SJSA1 (cell line): ENCODE measurements at regions not wholly inside any gene's neighbourhood (a gene's known extent, or its start where the extent isn't known, plus 50 kb on each side); places are given as distances from the start of the nearest gene placed in this dataset.
"Not testable (repeated sequence)": the region's sequence is repeated elsewhere in the genome, so short reads cannot be mapped to it uniquely, and the experiment has no call there.

Source experiments
- DNase-seq, 2 experiments: peaks; one replicate each; pipeline ENCODE4 v3.0.0-alpha.2; 2015 to 2020; ENCODE audit warnings: low spot score in 2 of 2, low read depth in 1 of 2
- H3K27ac ChIP-seq: fragments of 250-450 bp; sonication (Bioruptor Pico); 2 replicates; pipeline ENCODE4 v1.5.1; 2020; ENCODE audit warnings: mild to moderate bottlenecking, moderate library complexity
- H3K27me3 ChIP-seq: fragments of 250-450 bp; sonication (Bioruptor Pico); replicated peaks from 2 replicates; pipeline ENCODE4 v1.5.1; 2020; ENCODE audit warnings: mild to moderate bottlenecking, moderate library complexity
- H3K36me3 ChIP-seq: fragments of 250-450 bp; sonication (Bioruptor Pico); 2 replicates; pipeline ENCODE4 v1.5.1; 2020; ENCODE audit warnings: mild to moderate bottlenecking
- H3K4me1 ChIP-seq: fragments of 250-450 bp; sonication (Bioruptor Pico); replicated peaks from 2 replicates; pipeline ENCODE4 v1.6.1; 2021; ENCODE audit warnings: mild to moderate bottlenecking
- H3K4me3 ChIP-seq: fragments of 250-450 bp; sonication (Bioruptor Pico); 2 replicates; pipeline ENCODE4 v1.5.1; 2020; ENCODE audit warnings: mild to moderate bottlenecking
- H3K9me3 ChIP-seq: fragments of 250-450 bp; sonication (Bioruptor Pico); replicated peaks from 2 replicates; pipeline ENCODE4 v1.5.1; 2020; ENCODE audit warnings: mild to moderate bottlenecking

- DNase-seq = no peak
- Histone ChIP-seq H3K36me3 (no peaks in the 10 kb centered on the region), H3K4me1 (no peaks in the 10 kb centered on the region), H3K27me3 (no peaks in the 10 kb centered on the region), H3K4me3 (no peak overlapping the region), H3K27ac (no peak overlapping the region), H3K9me3 (no peaks in the 10 kb centered on the region)
Observed at GRCh38 chr15:44861439-44861910, 95.0 kb upstream of the TERB2 start.

DNA sequence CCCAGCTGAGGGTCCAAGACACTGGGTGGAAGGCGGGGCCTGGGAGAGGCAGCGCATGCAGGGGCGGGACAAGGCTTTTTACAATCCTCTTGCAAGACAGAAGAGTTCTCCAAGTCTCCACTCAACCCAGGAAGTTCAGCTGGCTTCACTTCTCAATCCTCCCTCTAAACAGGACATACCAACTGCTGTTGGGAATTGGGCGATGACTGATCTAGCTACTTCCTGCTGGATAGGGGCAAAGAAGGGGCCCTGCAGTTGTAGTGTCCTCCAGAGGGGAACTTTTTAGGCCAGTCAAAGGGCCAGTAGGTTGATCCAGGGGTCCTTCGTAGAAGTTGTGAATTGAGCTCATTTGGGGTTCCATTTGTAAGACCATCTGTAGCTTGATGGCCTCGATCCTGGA lies 94.6 kb upstream of the TERB2 start:
- H3K4me1 ChIP-seq = no peaks in the 10 kb centered on the region
- H3K27me3 ChIP-seq = no peaks in the 10 kb centered on the region
- no peaks in the 10 kb centered on the region for H3K36me3 ChIP-seq
- H3K4me3 ChIP-seq = no peak overlapping the region
- no peak for DNase-seq
- no peak overlapping the region for H3K27ac ChIP-seq
- H3K9me3 ChIP-seq = no peaks in the 10 kb centered on the region

DNA sequence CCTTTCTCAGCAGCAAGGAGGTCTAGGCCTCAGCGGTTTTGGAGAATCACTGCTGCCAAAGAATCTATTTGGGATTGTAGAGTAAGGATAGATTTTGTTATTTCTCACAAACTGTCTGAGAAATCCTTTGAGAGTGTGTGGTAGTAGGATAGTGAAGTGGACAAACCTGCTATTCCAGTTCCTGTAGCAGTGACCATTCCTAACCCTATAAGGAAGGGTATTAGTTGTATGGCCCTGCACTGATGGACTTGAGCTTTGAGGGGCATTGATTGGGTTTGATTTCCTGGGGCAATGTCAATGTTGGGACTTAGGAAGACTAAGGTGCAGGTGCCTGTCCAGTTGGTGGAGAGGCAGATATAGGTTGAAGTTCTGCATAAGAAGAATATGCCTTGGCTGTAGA lies 93.6 kb upstream of the TERB2 start:
- not testable (repeated sequence) for H3K27me3 ChIP-seq, H3K4me1 ChIP-seq, DNase-seq, H3K4me3 ChIP-seq, H3K9me3 ChIP-seq, H3K27ac ChIP-seq, H3K36me3 ChIP-seq

DNA sequence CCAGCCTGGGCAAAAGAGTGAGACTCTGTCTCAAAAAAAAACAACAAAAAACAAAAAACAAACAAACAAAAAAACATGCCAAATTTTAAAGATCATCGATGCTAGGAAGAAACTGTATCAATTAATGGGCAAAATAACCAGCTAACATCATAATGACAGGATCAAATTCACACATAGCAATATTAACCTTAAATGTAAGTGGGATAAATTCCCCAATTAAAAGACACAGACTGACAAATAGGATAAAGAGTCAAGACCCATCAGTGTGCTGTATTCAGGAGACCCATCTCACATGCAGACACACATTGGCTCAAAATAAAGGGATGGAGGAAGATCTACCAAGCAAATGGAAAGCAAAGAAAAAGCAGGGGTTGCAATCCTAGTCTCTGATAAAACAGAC lies 88.4 kb upstream of the TERB2 start:
- not testable (repeated sequence) for H3K36me3 ChIP-seq, DNase-seq, H3K27me3 ChIP-seq, H3K9me3 ChIP-seq, H3K4me3 ChIP-seq, H3K4me1 ChIP-seq, H3K27ac ChIP-seq

- H3K4me3 ChIP-seq, H3K4me1 ChIP-seq, DNase-seq, H3K27ac ChIP-seq, H3K36me3 ChIP-seq, H3K9me3 ChIP-seq, H3K27me3 ChIP-seq: not testable (repeated sequence)
Observed at GRCh38 chr15:44870125-44870524, 86.4 kb upstream of the TERB2 start.

GRCh38 chr15:44873103-44873502 lies 83.4 kb upstream of the TERB2 start:
- Histone ChIP-seq H3K36me3 (no peaks in the 10 kb centered on the region), H3K27me3 (no peaks in the 10 kb centered on the region), H3K27ac (no peak overlapping the region), H3K9me3 (no peaks in the 10 kb centered on the region), H3K4me3 (no peak overlapping the region), H3K4me1 (no peaks in the 10 kb centered on the region)
- no peak for DNase-seq

DNA sequence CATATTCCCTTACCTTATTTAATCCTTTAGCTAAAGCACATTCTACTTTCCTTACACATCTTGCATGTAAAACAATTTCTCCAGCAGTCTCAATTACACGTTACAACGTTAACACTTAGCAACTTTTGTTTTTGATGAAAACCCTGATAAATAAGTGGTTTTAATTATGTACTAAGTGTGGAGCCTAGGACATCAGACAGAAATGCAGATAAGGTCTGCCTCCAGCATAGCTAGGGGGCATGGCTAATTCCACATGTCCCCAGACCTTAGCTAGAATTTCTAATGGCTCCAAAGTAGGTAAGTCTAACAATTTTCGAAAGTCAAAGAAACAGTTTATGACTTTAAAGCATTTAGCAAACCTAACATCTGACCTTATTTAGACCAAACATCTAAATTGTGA lies 77.4 kb upstream of the TERB2 start:
- Histone ChIP-seq H3K27ac (no peak overlapping the region), H3K4me3 (no peak overlapping the region), H3K27me3 (no peaks in the 10 kb centered on the region), H3K4me1 (no peaks in the 10 kb centered on the region), H3K36me3 (no peaks in the 10 kb centered on the region), H3K9me3 (no peaks in the 10 kb centered on the region)
- DNase-seq = no peak

- H3K27me3 ChIP-seq = no peaks in the 10 kb centered on the region
- no peaks in the 10 kb centered on the region for H3K36me3 ChIP-seq
- no peak overlapping the region for H3K4me3 ChIP-seq
- H3K9me3 ChIP-seq = no peaks in the 10 kb centered on the region
- H3K27ac ChIP-seq = no peak overlapping the region
- DNase-seq = no peak
- no peaks in the 10 kb centered on the region for H3K4me1 ChIP-seq
Observed at GRCh38 chr15:44882499-44882968, 74.0 kb upstream of the TERB2 start.

GRCh38 chr15:44883199-44883877 lies 73.1 kb upstream of the TERB2 start:
- Histone ChIP-seq H3K4me3 (no peak overlapping the region), H3K27me3 (no peaks in the 10 kb centered on the region), H3K27ac (no peak overlapping the region), H3K36me3 (no peaks in the 10 kb centered on the region), H3K4me1 (no peaks in the 10 kb centered on the region), H3K9me3 (no peaks in the 10 kb centered on the region)
- no peak for DNase-seq

DNA sequence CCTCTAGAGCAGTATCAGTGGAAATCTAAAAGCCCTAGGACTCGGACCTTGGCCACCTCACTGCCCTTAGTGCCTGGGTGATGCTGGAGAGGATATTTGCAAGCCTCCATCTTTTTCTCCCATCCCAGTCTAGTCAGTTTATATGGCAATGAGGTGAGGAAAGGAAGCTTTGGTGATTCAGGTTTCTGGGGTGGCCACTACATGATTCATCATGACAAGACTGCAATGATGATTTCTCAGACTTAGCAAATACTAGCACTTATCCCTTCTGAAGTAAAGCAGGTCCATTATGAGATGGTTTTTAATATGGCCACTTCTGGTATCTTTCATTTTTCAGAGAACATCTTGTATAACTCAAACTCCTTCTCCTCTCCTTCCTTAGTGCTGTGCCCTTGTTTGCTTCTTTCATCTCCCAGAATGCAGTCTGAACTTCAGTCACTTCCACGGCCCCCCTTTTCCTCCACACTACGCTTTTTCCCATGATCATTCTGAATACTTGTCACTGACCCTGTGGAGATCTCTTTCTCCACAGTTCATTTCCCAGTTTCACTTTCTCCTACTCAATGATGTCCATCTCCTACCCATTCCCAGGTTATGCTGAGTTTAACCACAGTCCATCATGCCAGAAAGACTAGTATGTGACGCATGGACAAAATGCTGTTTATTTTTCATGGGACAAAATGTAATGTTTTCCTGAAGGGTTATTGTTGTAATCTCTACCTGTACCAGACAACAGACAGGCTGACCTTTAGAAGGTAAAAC lies 57.4 kb upstream of the TERB2 start:
- not testable (repeated sequence) for DNase-seq, H3K4me1 ChIP-seq, H3K27me3 ChIP-seq, H3K27ac ChIP-seq, H3K36me3 ChIP-seq, H3K9me3 ChIP-seq, H3K4me3 ChIP-seq

- not testable (repeated sequence) for H3K4me3 ChIP-seq, H3K27me3 ChIP-seq, DNase-seq, H3K36me3 ChIP-seq, H3K4me1 ChIP-seq, H3K27ac ChIP-seq, H3K9me3 ChIP-seq
Observed at GRCh38 chr15:44899775-44900174, 56.7 kb upstream of the TERB2 start.

GRCh38 chr15:44900796-44901195 lies 55.7 kb upstream of the TERB2 start:
- not testable (repeated sequence) for H3K27ac ChIP-seq, H3K9me3 ChIP-seq

DNA sequence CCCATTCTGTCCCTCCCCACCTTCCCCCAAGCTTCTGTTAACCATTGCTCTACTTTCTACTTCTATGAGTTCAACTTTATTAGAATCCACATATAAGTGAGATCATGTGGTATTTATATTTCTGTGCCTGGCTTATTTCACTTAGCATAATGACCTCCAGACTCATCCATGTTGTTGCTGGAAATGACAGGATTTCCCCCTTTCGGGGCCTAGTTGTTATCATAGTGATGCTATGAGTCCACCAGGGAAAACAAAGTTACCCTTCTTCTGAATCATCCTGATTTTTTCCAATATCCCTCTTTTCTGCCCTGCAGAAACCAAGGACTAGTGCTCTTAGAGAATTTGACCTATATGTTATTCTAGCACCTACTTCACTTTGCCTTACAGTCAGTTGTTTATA lies 53.2 kb upstream of the TERB2 start:
- not testable (repeated sequence) for H3K27ac ChIP-seq, H3K27me3 ChIP-seq, H3K36me3 ChIP-seq, H3K9me3 ChIP-seq, H3K4me3 ChIP-seq, H3K4me1 ChIP-seq, DNase-seq

More at GRCh38 chr15:44900796-44901195, 55.7 kb upstream of the TERB2 start:
- not testable (repeated sequence) for H3K4me1 ChIP-seq, H3K27me3 ChIP-seq, DNase-seq, H3K36me3 ChIP-seq, H3K4me3 ChIP-seq

DNA sequence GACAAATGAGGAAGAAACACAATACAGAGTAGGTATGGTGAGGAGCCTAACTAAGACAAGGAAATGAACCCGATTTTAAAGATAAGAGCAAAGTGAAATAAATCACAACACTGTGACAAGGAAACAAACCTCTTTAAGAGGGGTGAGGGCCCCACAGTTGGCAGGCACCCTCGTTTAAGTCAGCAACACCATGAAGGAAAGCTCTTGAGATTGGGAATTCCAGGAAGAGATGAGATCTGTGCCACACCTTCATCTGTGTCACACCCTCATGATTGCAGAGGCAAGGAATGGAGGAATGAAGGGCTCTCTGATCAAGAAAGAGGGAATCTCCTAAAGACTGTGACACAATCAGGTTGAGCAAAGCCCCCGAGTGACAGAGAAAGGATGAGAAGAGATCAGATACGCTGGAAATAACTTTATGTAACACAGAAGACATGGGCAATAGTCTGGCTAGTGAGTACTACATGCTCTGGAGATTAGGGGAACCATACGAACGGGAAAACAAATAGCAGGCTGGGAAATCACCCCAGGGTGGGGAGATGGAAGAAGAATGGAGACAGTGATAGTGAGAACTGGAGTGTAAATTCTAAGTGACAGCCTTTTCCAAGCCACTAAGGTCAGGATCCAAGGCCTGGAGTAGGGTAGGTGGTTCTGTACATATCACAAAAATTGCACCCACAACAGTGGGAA lies 51.7 kb upstream of the TERB2 start:
- not testable (repeated sequence) for H3K4me1 ChIP-seq, DNase-seq, H3K27ac ChIP-seq, H3K27me3 ChIP-seq, H3K9me3 ChIP-seq, H3K4me3 ChIP-seq, H3K36me3 ChIP-seq
